GM12872 (cell line): ENCODE measurements at regions not wholly inside any gene's neighbourhood (a gene's known extent, or its start where the extent isn't known, plus 50 kb on each side); places are given as distances from the start of the nearest gene placed in this dataset.

Source experiments
- TF ChIP-seq, protein P1 (sequence below): IDR thresholded peaks from 3 replicates; pipeline ENCODE4 v1.5.1; 2011; ENCODE audit warnings: low read depth, mild to moderate bottlenecking, low read length, moderate library complexity; ENCODE audit not compliant: insufficient read depth

- TF ChIP-seq, protein P1, sequence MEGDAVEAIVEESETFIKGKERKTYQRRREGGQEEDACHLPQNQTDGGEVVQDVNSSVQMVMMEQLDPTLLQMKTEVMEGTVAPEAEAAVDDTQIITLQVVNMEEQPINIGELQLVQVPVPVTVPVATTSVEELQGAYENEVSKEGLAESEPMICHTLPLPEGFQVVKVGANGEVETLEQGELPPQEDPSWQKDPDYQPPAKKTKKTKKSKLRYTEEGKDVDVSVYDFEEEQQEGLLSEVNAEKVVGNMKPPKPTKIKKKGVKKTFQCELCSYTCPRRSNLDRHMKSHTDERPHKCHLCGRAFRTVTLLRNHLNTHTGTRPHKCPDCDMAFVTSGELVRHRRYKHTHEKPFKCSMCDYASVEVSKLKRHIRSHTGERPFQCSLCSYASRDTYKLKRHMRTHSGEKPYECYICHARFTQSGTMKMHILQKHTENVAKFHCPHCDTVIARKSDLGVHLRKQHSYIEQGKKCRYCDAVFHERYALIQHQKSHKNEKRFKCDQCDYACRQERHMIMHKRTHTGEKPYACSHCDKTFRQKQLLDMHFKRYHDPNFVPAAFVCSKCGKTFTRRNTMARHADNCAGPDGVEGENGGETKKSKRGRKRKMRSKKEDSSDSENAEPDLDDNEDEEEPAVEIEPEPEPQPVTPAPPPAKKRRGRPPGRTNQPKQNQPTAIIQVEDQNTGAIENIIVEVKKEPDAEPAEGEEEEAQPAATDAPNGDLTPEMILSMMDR, result no peak
Measured at GRCh38 chr11:44388828-44389657, 79.1 kb upstream of the ALX4 start.

GRCh38 chr11:44389963-44390605 lies 80.1 kb upstream of the ALX4 start:
- TF ChIP-seq, protein P1, result no peak

- TF ChIP-seq, protein P1, result no peak
Measured at GRCh38 chr11:44397586-44398178, 87.7 kb upstream of the ALX4 start.

GRCh38 chr11:44398266-44399030 lies 88.5 kb upstream of the ALX4 start:
- TF ChIP-seq, protein P1, result no peak

- TF ChIP-seq, protein P1, result no peak
Measured at GRCh38 chr11:44399968-44400367, 90.0 kb upstream of the ALX4 start.

GRCh38 chr11:44400431-44400830 lies 90.5 kb upstream of the ALX4 start:
- TF ChIP-seq, protein P1, result no peak
